HCT116 (cell line): ENCODE measurements at regions not wholly inside any gene's neighbourhood (a gene's known extent, or its start where the extent isn't known, plus 50 kb on each side); places are given as distances from the start of the nearest gene placed in this dataset.

Experiments
- ATAC-seq: fragments of 200-7000 bp; cut with Tn5 transposase; 2 replicates; pipeline ENCODE4 v1.9.1; 2020; ENCODE audit warnings: mild to moderate bottlenecking, moderate library complexity
- BruUV-seq: library from RNA; stranded (reverse); fragments of 400-500 nt; replicated peaks from 2 replicates; lab custom pipeline; 2021; lab: Mats Ljungman, UMichigan
- CTCF ChIA-PET: fragments of 300-600 bp; sonication (Branson Sonifier 250); formaldehyde crosslinking; loops from one replicate; lab custom pipeline; 2021; ENCODE audit warnings: antibody characterized with exemption; lab: Charles Lee
- POLR2A ChIA-PET: fragments of 300-600, 350-600 bp; sonication (Branson Sonifier 250); formaldehyde crosslinking; loops from one replicate; lab custom pipeline; 2021; ENCODE audit warnings: antibody characterized with exemption; lab: Charles Lee
- RAD21 ChIA-PET, 2 experiments: fragments of 300-600 bp; sonication (Branson Sonifier 250); formaldehyde crosslinking; loops; one replicate each; lab custom pipeline; 2023; ENCODE audit warnings: low total read pairs in 2 of 2; ENCODE audit not compliant: uncharacterized antibody in 2 of 2, unreplicated experiment in 2 of 2, low non-redundant PET in 1 of 2; lab: Charles Lee
- DNase-seq: peaks from one replicate; pipeline ENCODE4 v3.0.0-alpha.2; 2010; ENCODE audit warnings: low read depth, low spot score
- H2AFZ ChIP-seq: fragments of 200-600 bp; shearing (Covaris generic), sonication (generic); 2 replicates; pipeline ENCODE4 v1.6.1; 2017; ENCODE audit warnings: low read depth, mixed run types, mixed read lengths, antibody characterized with exemption, low read length; ENCODE audit not compliant: poor library complexity, severe bottlenecking
- H3K27ac ChIP-seq: 2 replicates; pipeline ENCODE4 v1.5.1; 2012; ENCODE audit warnings: low read depth, low read length
- H3K27me3 ChIP-seq: fragments of 200-600 bp; sonication (generic); 2 replicates; pipeline ENCODE4 v1.6.1; 2016; ENCODE audit warnings: mixed run types, low read length, mixed read lengths; ENCODE audit not compliant: insufficient read depth
- H3K36me3 ChIP-seq, 2 experiments: fragments of 200-500 bp in 1 of 2; fragments of 200-600 bp in 1 of 2; sonication (Bioruptor generic) in 1 of 2; sonication (generic) in 1 of 2; 2 replicates each; pipeline versions ENCODE4 v1.5.1 to v1.6.1; 2014 to 2016; ENCODE audit warnings: low read length in 2 of 2, inconsistent platforms in 1 of 2, mixed read lengths in 1 of 2, mixed run types in 1 of 2; ENCODE audit not compliant: insufficient read depth in 2 of 2, control insufficient read depth in 1 of 2
- H3K4me1 ChIP-seq, 2 experiments: fragments of 200-600 bp in 1 of 2; sonication (generic) in 1 of 2; 2 replicates each; pipeline versions ENCODE4 v1.5.1 to v1.6.1; 2012 to 2017; ENCODE audit warnings: low read length in 2 of 2, inconsistent platforms in 1 of 2, mild to moderate bottlenecking in 1 of 2, mixed read lengths in 1 of 2, mixed run types in 1 of 2, moderate library complexity in 1 of 2; ENCODE audit not compliant: insufficient read depth in 2 of 2, control insufficient read depth in 1 of 2
- H3K4me2 ChIP-seq: fragments of 200-600 bp; sonication (generic); 2 replicates; pipeline ENCODE4 v1.6.1; 2017; ENCODE audit warnings: mixed run types, low read length, mixed read lengths
- H3K4me3 ChIP-seq, 2 experiments: fragments of 200-600 bp in 1 of 2; sonication (generic) in 1 of 2; replicated peaks in 1 of 2; 2 replicates each; pipeline ENCODE4 v1.5.1; 2011 to 2016; ENCODE audit warnings: low read length in 2 of 2, control low read depth in 1 of 2, low read depth in 1 of 2, mild to moderate bottlenecking in 1 of 2, mixed read lengths in 1 of 2, mixed run types in 1 of 2
- H3K79me2 ChIP-seq: fragments of 200-600 bp; sonication (generic); 2 replicates; pipeline ENCODE4 v1.6.1; 2017; ENCODE audit warnings: mild to moderate bottlenecking, mixed run types, low read length, moderate library complexity, mixed read lengths; ENCODE audit not compliant: insufficient read depth
- H3K9ac ChIP-seq: fragments of 200-600 bp; sonication (generic); 2 replicates; pipeline ENCODE4 v1.6.1; 2016; ENCODE audit warnings: low read length, mixed read lengths
- H3K9me2 ChIP-seq: fragments of 200-600 bp; sonication (generic), shearing (Covaris generic); 2 replicates; pipeline ENCODE4 v1.6.1; 2017; ENCODE audit warnings: mixed run types, mild to moderate bottlenecking, moderate library complexity; ENCODE audit not compliant: insufficient read depth
- H3K9me3 ChIP-seq, 2 experiments: fragments of 200-500 bp in 1 of 2; fragments of 200-600 bp in 1 of 2; sonication (Bioruptor generic) in 1 of 2; sonication (generic) in 1 of 2; 2 replicates each; pipeline ENCODE4 v1.6.1; 2014 to 2017; ENCODE audit warnings: low read length in 2 of 2, mixed read lengths in 2 of 2, inconsistent platforms in 1 of 2, low read depth in 1 of 2, mild to moderate bottlenecking in 1 of 2, mixed run types in 1 of 2, moderate library complexity in 1 of 2; ENCODE audit not compliant: control insufficient read depth in 1 of 2, insufficient read depth in 1 of 2
- H4K20me1 ChIP-seq: fragments of 200-600 bp; sonication (generic), shearing (Covaris generic); 2 replicates; pipeline ENCODE4 v1.6.1; 2017; ENCODE audit warnings: mixed run types, mild to moderate bottlenecking, moderate library complexity; ENCODE audit not compliant: insufficient read depth
- ATF3 ChIP-seq: IDR thresholded peaks from 2 replicates; pipeline ENCODE4 v1.6.1; 2012
- CEBPB ChIP-seq: IDR thresholded peaks from 2 replicates; pipeline ENCODE4 v1.6.1; 2012; ENCODE audit warnings: low read depth
- EGR1 ChIP-seq: IDR thresholded peaks from 2 replicates; pipeline ENCODE4 v1.6.1; 2012; ENCODE audit warnings: low read depth
- EZH2 ChIP-seq: fragments of 200-600 bp; sonication (generic); IDR thresholded peaks from 2 replicates; pipeline ENCODE4 v1.6.1; 2017; ENCODE audit warnings: antibody characterized with exemption, mixed run types
- EZH2phosphoT487 ChIP-seq: fragments of 200-600 bp; IDR thresholded peaks from 2 replicates; pipeline ENCODE4 v1.6.1; 2018; ENCODE audit warnings: antibody characterized with exemption, borderline replicate concordance
- FOSL1 ChIP-seq: IDR thresholded peaks from 2 replicates; pipeline ENCODE4 v1.6.1; 2012; ENCODE audit warnings: low read depth
- JUND ChIP-seq: IDR thresholded peaks from 2 replicates; pipeline ENCODE4 v1.6.1; 2012
- POLR2A ChIP-seq: IDR thresholded peaks from 2 replicates; pipeline ENCODE4 v1.7.0; 2011; ENCODE audit warnings: borderline replicate concordance; ENCODE audit not compliant: insufficient read depth, insufficient read length; ENCODE audit errors: extremely low read depth
- POLR2AphosphoS5 ChIP-seq: IDR thresholded peaks from 2 replicates; pipeline ENCODE4 v1.6.1; 2011; ENCODE audit warnings: mild to moderate bottlenecking, low read depth, low read length, moderate library complexity
- SIN3A ChIP-seq: IDR thresholded peaks from 2 replicates; pipeline ENCODE4 v1.6.1; 2012; ENCODE audit warnings: low read depth
- SP1 ChIP-seq: IDR thresholded peaks from 2 replicates; pipeline ENCODE4 v1.6.1; 2012; ENCODE audit warnings: low read depth
- SRF ChIP-seq: IDR thresholded peaks from 2 replicates; pipeline ENCODE4 v1.6.1; 2012; ENCODE audit warnings: low read depth
- TCF7L2 ChIP-seq: IDR thresholded peaks from 2 replicates; pipeline ENCODE4 v1.7.0; 2011; ENCODE audit warnings: borderline replicate concordance, inconsistent platforms; ENCODE audit not compliant: insufficient read depth, insufficient read length; ENCODE audit errors: extremely low read depth
- YY1 ChIP-seq: IDR thresholded peaks from 2 replicates; pipeline ENCODE4 v1.6.1; 2011; ENCODE audit warnings: low read length, low read depth, moderate library complexity, mild to moderate bottlenecking; ENCODE audit not compliant: insufficient replicate concordance; ENCODE audit errors: extremely low read depth
- ZFX ChIP-seq: fragments of 450-650 bp; IDR thresholded peaks from 2 replicates; pipeline ENCODE4 v1.6.1; 2017
- intact Hi-C: fragments of 100-400 bp; cut with micrococcal nuclease; formaldehyde crosslinking; loops from 2 replicates; pipeline ENCODE4 v1.10.0; 2022
- TF ChIP-seq, protein P1 (sequence below): IDR thresholded peaks from 2 replicates; pipeline ENCODE4 v1.6.1; 2012

DNA sequence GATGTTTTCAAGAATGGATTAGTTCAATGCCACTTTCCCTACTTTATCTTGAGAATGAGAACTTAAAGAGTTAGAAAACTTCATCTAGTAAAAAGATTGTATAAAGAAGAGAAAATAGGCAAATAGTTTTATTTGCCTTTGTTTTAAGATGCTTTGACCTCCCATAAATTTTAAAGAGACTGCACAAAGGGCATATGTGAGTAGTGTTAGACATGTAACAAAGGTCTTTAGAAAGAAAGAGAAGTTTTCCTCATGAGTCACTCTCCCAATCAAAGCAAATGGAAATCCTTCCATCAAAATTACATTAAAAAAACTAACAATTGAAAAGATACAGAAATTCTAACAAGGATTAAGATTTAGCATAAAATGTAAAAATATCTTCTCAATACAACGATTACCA, 381.8 kb upstream of the KIF2A start:
- Histone ChIP-seq H2AFZ (no peak overlapping the region), H3K27ac (no peak overlapping the region), H3K9me3 (no peaks in the 10 kb centered on the region), H3K9ac (no peak overlapping the region), H3K4me1 (no peaks in the 10 kb centered on the region), H3K4me3 (no peak overlapping the region), H3K79me2 (no peaks in the 10 kb centered on the region), H3K9me2 (no peaks in the 10 kb centered on the region), H3K36me3 (no peaks in the 10 kb centered on the region), H4K20me1 (no peaks in the 10 kb centered on the region), H3K27me3 (peaks cover 30% of the 10 kb centered on the region), H3K4me2 (no peak overlapping the region)
- CTCF ChIA-PET, result no interaction called here
- ATAC-seq (no peak), DNase-seq (no peak)
- intact Hi-C loops, result no loop called here
- POLR2A ChIA-PET, result no interaction called here
- TF ChIP-seq POLR2A (no peak), EZH2 (no peak), EZH2phosphoT487 (no peak), SP1 (no peak), CEBPB (no peak), EGR1 (no peak), JUND (no peak), SIN3A (no peak)
- TF ChIP-seq, protein P1, sequence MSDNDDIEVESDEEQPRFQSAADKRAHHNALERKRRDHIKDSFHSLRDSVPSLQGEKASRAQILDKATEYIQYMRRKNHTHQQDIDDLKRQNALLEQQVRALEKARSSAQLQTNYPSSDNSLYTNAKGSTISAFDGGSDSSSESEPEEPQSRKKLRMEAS, result no peak
- no TSS peak for BruUV-seq
- RAD21 ChIA-PET, result no interaction called here

DNA sequence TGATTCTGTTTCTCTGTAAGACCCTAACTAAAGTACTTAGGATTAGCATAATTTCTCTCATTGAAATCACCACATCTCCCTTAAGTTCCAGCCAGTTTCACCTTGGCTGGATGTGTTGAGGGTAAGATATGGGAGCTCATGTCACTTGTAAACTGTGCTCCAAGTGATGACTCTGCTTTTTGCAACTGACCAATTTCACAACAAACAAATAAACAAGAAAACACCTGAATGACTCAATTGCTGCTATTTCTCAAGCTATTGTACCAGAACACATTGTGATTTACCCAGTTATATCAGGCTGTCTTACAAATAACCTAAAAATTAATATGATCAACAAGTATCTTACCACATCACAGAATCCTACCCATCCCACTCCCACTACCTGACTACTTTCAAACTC, 379.1 kb upstream of the KIF2A start:
- ATAC-seq, result no peak
- Histone ChIP-seq H3K9me3 (no peaks in the 10 kb centered on the region), H3K4me1 (no peaks in the 10 kb centered on the region), H3K27ac (no peak overlapping the region), H3K4me3 (no peak overlapping the region), H3K4me2 (no peak overlapping the region), H3K9ac (no peak overlapping the region), H4K20me1 (no peaks in the 10 kb centered on the region)
- ChIA-PET POLR2A (no interaction called here), RAD21 (no interaction called here), CTCF (no interaction called here)
- DNase-seq, result no peak
- no peak for TF ChIP-seq TCF7L2
- TF ChIP-seq POLR2AphosphoS5, result no peak
- TF ChIP-seq, protein P1, result no peak
- TF ChIP-seq ZFX, result no peak
- TF ChIP-seq SP1, result no peak
- no peak for TF ChIP-seq SIN3A
- no peak for TF ChIP-seq YY1
- no peak for TF ChIP-seq EZH2
- no peak for TF ChIP-seq SRF
- TF ChIP-seq JUND, result no peak
- no peak for TF ChIP-seq FOSL1
- TF ChIP-seq POLR2A, result no peak
- TF ChIP-seq ATF3, result no peak
- TF ChIP-seq, all 23 proteins: peak for 0
- no TSS peak for BruUV-seq
- Histone ChIP-seq H3K79me2 (no peaks in the 10 kb centered on the region), H3K27me3 (peaks cover 16% of the 10 kb centered on the region; the same call in 1 of the 2 replicates), H3K36me3 (no peaks in the 10 kb centered on the region), H2AFZ (no peak overlapping the region), H3K9me2 (no peaks in the 10 kb centered on the region)
- intact Hi-C loops, result no loop called here
